ENCODE measurements at regions not wholly inside any gene's neighbourhood (a gene's known extent, or its start where the extent isn't known, plus 50 kb on each side); places are given as distances from the start of the nearest gene placed in this dataset.

GRCh38 chr3:107061466-107061865, 315.8 kb upstream of the CCDC54 start:
- no peak for DNase-seq (ENCODE audit: unreplicated experiment)
- intact Hi-C loops (cut with micrococcal nuclease) = loop anchor here (10.0 kb wide), 2 partner anchors 237 to 1197 kb away; partner anchors contain the start of gene CBLB
- H3K9me3 Mint-ChIP-seq (ENCODE audit: unreplicated experiment) = no peaks in the 10 kb centered on the region
- BruUV-seq (replicated peaks) = no TSS peak
- no peak overlapping the region for H3K27ac Mint-ChIP-seq (ENCODE audit: low read depth, unreplicated experiment)
- POLR2A ChIA-PET = no interaction called here
- peaks cover 32% of the 10 kb centered on the region for H3K4me1 Mint-ChIP-seq (ENCODE audit: insufficient read depth, unreplicated experiment)
- no peaks in the 10 kb centered on the region for H3K27me3 Mint-ChIP-seq (ENCODE audit: insufficient read depth, unreplicated experiment)
- no peak overlapping the region for H3K4me3 Mint-ChIP-seq (ENCODE audit: unreplicated experiment)
- CTCF ChIA-PET = interaction anchor here (1.0 kb wide), 1 partner anchor 432 kb away, joined by 4 read pairs; no protein-coding TSS in a partner anchor
- no peaks in the 10 kb centered on the region for H3K36me3 Mint-ChIP-seq (ENCODE audit: insufficient read depth, unreplicated experiment)
- no peak for TF ChIP-seq CTCF (IDR thresholded peaks at IDR 0.05; ENCODE audit: unreplicated experiment)

DNA sequence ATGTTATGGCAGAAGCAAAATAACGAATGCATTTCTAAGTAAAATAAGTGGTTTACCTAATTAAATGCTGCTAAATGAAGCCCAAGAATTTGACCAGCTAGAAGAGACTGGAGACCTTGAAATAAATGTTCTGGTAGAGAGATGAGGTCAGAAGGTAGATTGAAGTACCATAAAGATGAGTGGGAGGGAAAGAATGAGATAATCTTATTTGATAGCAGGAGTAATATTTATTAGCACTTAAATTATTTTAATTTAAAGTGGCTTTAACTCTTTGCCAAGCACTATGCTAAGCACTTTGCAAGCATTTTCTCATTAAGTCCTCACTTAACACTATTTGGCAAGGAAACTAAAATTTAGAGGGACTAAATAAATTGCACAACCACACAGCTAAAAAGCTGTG, 314.9 kb upstream of the CCDC54 start:
- DNase-seq (ENCODE audit: unreplicated experiment) = no peak
- no peak for TF ChIP-seq CTCF (IDR thresholded peaks at IDR 0.05; ENCODE audit: unreplicated experiment)
- BruUV-seq (replicated peaks) = no TSS peak
- H3K36me3 Mint-ChIP-seq (ENCODE audit: insufficient read depth, unreplicated experiment) = no peaks in the 10 kb centered on the region
- intact Hi-C loops (cut with micrococcal nuclease) = loop anchor here (10.0 kb wide), 2 partner anchors 238 to 1198 kb away; partner anchors contain the start of gene CBLB
- POLR2A ChIA-PET = no interaction called here
- CTCF ChIA-PET = interaction anchor here (0.6 to 1.2 kb wide), 4 partner anchors 15 to 1371 kb away, joined by 3 to 4 read pairs (median 3); no protein-coding TSS in a partner anchor
- H3K27ac Mint-ChIP-seq (ENCODE audit: low read depth, unreplicated experiment) = no peak overlapping the region
- no peak overlapping the region for H3K4me3 Mint-ChIP-seq (ENCODE audit: unreplicated experiment)
- H3K27me3 Mint-ChIP-seq (ENCODE audit: insufficient read depth, unreplicated experiment) = no peaks in the 10 kb centered on the region
- no peaks in the 10 kb centered on the region for H3K9me3 Mint-ChIP-seq (ENCODE audit: unreplicated experiment)
- peaks cover 32% of the 10 kb centered on the region for H3K4me1 Mint-ChIP-seq (ENCODE audit: insufficient read depth, unreplicated experiment)

DNA sequence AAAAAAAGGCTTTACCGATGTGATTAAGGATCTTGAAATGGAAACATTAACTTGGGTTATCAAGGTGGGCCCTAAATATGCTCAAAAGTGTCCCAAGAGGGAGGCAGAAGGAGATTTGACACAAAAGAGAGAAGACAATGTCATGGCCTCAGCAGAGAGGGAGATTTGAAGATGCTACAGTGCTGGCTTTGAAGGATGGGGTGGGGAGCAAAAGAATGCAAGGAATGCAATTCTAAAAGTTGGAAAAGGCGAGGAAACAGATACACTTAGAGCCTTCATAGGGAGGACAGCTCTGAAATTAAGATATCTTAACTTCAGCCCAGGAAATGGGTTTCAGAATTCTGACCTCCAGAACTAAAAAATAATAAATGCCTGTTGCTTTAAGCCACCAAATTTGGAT, 314.5 kb upstream of the CCDC54 start:
- H3K27me3 Mint-ChIP-seq (ENCODE audit: insufficient read depth, unreplicated experiment) = no peaks in the 10 kb centered on the region
- intact Hi-C loops (cut with micrococcal nuclease) = loop anchor here (10.0 kb wide), 2 partner anchors 238 to 1198 kb away; partner anchors contain the start of gene CBLB
- no peak for TF ChIP-seq CTCF (IDR thresholded peaks at IDR 0.05; ENCODE audit: unreplicated experiment)
- ChIA-PET POLR2A (no interaction called here), CTCF (interaction anchor here (0.6 to 2.3 kb wide), 7 partner anchors 14 to 1371 kb away, joined by 3 to 13 read pairs (median 3); no protein-coding TSS in a partner anchor)
- peaks cover 32% of the 10 kb centered on the region for H3K4me1 Mint-ChIP-seq (ENCODE audit: insufficient read depth, unreplicated experiment)
- no TSS peak for BruUV-seq (replicated peaks)
- DNase-seq (ENCODE audit: unreplicated experiment) = no peak
- H3K27ac Mint-ChIP-seq (ENCODE audit: low read depth, unreplicated experiment) = peak overlapping the region; percentile 34
- no peak overlapping the region for H3K4me3 Mint-ChIP-seq (ENCODE audit: unreplicated experiment)
- H3K9me3 Mint-ChIP-seq (ENCODE audit: unreplicated experiment) = no peaks in the 10 kb centered on the region
- no peaks in the 10 kb centered on the region for H3K36me3 Mint-ChIP-seq (ENCODE audit: insufficient read depth, unreplicated experiment)

- Mint-ChIP-seq H3K36me3 (ENCODE audit: insufficient read depth, unreplicated experiment) (no peaks in the 10 kb centered on the region), H3K27ac (ENCODE audit: low read depth, unreplicated experiment) (peak overlapping the region; percentile 34), H3K4me3 (ENCODE audit: unreplicated experiment) (no peak overlapping the region), H3K27me3 (ENCODE audit: insufficient read depth, unreplicated experiment) (no peaks in the 10 kb centered on the region), H3K9me3 (ENCODE audit: unreplicated experiment) (no peaks in the 10 kb centered on the region), H3K4me1 (ENCODE audit: insufficient read depth, unreplicated experiment) (peaks cover 32% of the 10 kb centered on the region)
- DNase-seq (ENCODE audit: unreplicated experiment) = peak; percentile 2
- no peak for TF ChIP-seq CTCF (IDR thresholded peaks at IDR 0.05; ENCODE audit: unreplicated experiment)
- no TSS peak for BruUV-seq (replicated peaks)
- intact Hi-C loops (cut with micrococcal nuclease) = loop anchor here (10.0 kb wide), 2 partner anchors 239 to 1199 kb away; partner anchors contain the start of gene CBLB
- ChIA-PET CTCF (interaction anchor here (0.6 to 2.3 kb wide), 5 partner anchors 432 to 1372 kb away, joined by 3 to 13 read pairs (median 3); no protein-coding TSS in a partner anchor), POLR2A (no interaction called here)
These were observed 313.9 kb upstream of the CCDC54 start for GRCh38 chr3:107063351-107063750.
